GM23338 (cell line): ENCODE measurements at regions not wholly inside any gene's neighbourhood (a gene's known extent, or its start where the extent isn't known, plus 50 kb on each side); places are given as distances from the start of the nearest gene placed in this dataset.

Experiments
- ATAC-seq: fragments of 200-7000 bp; cut with Tn5 transposase; 3 replicates; pipeline ENCODE4 v1.9.1; 2020
- DNase-seq: peaks from one replicate; pipeline ENCODE4 v3.0.0-alpha.2; 2015; ENCODE audit warnings: low spot score
- H2AFZ ChIP-seq: fragments of 200-600 bp; sonication (generic); 2 replicates; pipeline ENCODE4 v1.8.0; 2016; ENCODE audit warnings: antibody characterized with exemption, mild to moderate bottlenecking, moderate library complexity
- H3F3A ChIP-seq: fragments of 200-600 bp; sonication (generic); replicated peaks from 2 replicates; pipeline ENCODE4 v1.8.0; 2017; ENCODE audit warnings: antibody characterized with exemption, mixed run types, low read depth
- H3K27ac ChIP-seq: fragments of 200-600 bp; sonication (generic); 2 replicates; pipeline ENCODE4 v1.6.1; 2016; ENCODE audit warnings: low read depth
- H3K27me3 ChIP-seq: fragments of 200-600 bp; sonication (generic); 2 replicates; pipeline ENCODE4 v1.8.0; 2016; ENCODE audit warnings: mild to moderate bottlenecking, mixed run types, moderate library complexity; ENCODE audit not compliant: insufficient read depth
- H3K36me3 ChIP-seq: fragments of 200-600 bp; sonication (generic); 2 replicates; pipeline ENCODE4 v1.8.0; 2016; ENCODE audit warnings: mild to moderate bottlenecking; ENCODE audit not compliant: insufficient read depth
- H3K4me1 ChIP-seq: fragments of 200-600 bp; sonication (generic); 2 replicates; pipeline ENCODE4 v1.8.0; 2016; ENCODE audit warnings: mild to moderate bottlenecking, moderate library complexity; ENCODE audit not compliant: insufficient read depth
- H3K4me2 ChIP-seq: fragments of 200-600 bp; sonication (generic); 2 replicates; pipeline ENCODE4 v1.7.1; 2017; ENCODE audit warnings: mixed run types
- H3K4me3 ChIP-seq: fragments of 200-600 bp; sonication (generic); 2 replicates; pipeline ENCODE4 v1.6.1; 2016; ENCODE audit warnings: mixed run types
- H3K79me2 ChIP-seq: fragments of 200-600 bp; sonication (generic); replicated peaks from 2 replicates; pipeline ENCODE4 v1.8.0; 2017; ENCODE audit warnings: mild to moderate bottlenecking; ENCODE audit not compliant: insufficient read depth
- H3K9me2 ChIP-seq: fragments of 200-600 bp; sonication (generic); 2 replicates; pipeline ENCODE4 v1.8.0; 2017; ENCODE audit not compliant: insufficient read depth
- H4K20me1 ChIP-seq: fragments of 200-600 bp; sonication (generic); replicated peaks from 2 replicates; pipeline ENCODE4 v1.8.0; 2017; ENCODE audit warnings: mild to moderate bottlenecking; ENCODE audit not compliant: insufficient read depth
- H3K27ac Mint-ChIP-seq: 2 replicates; pipeline ENCODE4 v1.8.0; 2020; ENCODE audit warnings: inconsistent platforms, mild to moderate bottlenecking, moderate library complexity, mixed read lengths
- H3K27me3 Mint-ChIP-seq: 3 replicates; pipeline ENCODE4 v1.8.0; 2022; ENCODE audit warnings: low read depth, mild to moderate bottlenecking, moderate library complexity, mixed read lengths, inconsistent platforms; ENCODE audit not compliant: insufficient read depth, poor library complexity
- H3K36me3 Mint-ChIP-seq: 3 replicates; pipeline ENCODE4 v1.8.0; 2021; ENCODE audit warnings: low read depth, mild to moderate bottlenecking, inconsistent platforms, moderate library complexity, mixed read lengths
- H3K4me1 Mint-ChIP-seq: 3 replicates; pipeline ENCODE4 v1.8.0; 2020; ENCODE audit warnings: mild to moderate bottlenecking, inconsistent platforms, mixed read lengths
- H3K4me3 Mint-ChIP-seq: 3 replicates; pipeline ENCODE4 v1.8.0; 2021; ENCODE audit warnings: moderate library complexity, mild to moderate bottlenecking, inconsistent platforms, mixed read lengths
- H3K9me3 Mint-ChIP-seq: 3 replicates; pipeline ENCODE4 v1.8.0; 2020; ENCODE audit warnings: moderate library complexity, mild to moderate bottlenecking, inconsistent platforms, mixed read lengths
- CREB1 ChIP-seq: fragments of 250-450 bp; sonication (Bioruptor Pico); IDR thresholded peaks from 2 replicates; pipeline ENCODE4 v1.5.0; 2020; ENCODE audit warnings: low read depth, mild to moderate bottlenecking, moderate library complexity
- CTCF ChIP-seq, 2 experiments: fragments of 200-600 bp in 1 of 2; sonication (generic) in 1 of 2; conservative IDR thresholded peaks; 2 replicates each; pipeline versions ENCODE4 v1.5.1 to v1.6.1; 2016 to 2017; ENCODE audit warnings: antibody characterized with exemption in 2 of 2, low read depth in 2 of 2, mild to moderate bottlenecking in 2 of 2, moderate library complexity in 1 of 2
- ETS1 ChIP-seq: IDR thresholded peaks from 2 replicates; pipeline ENCODE4 v1.6.1; 2016; ENCODE audit warnings: antibody characterized with exemption
- EZH2 ChIP-seq: fragments of 200-600 bp; sonication (generic); IDR thresholded peaks from one replicate; pipeline ENCODE4 v1.8.0; 2017; ENCODE audit warnings: antibody characterized with exemption, mild to moderate bottlenecking, low read depth; ENCODE audit not compliant: unreplicated experiment
- EZH2phosphoT487 ChIP-seq: fragments of 200-600 bp; sonication (generic); IDR thresholded peaks from one replicate; pipeline ENCODE4 v1.8.1; 2018; ENCODE audit warnings: antibody characterized with exemption; ENCODE audit not compliant: unreplicated experiment
- JUNB ChIP-seq: IDR thresholded peaks from one replicate; pipeline ENCODE4 v1.6.1; 2016; ENCODE audit warnings: antibody characterized with exemption; ENCODE audit not compliant: unreplicated experiment
- NANOG ChIP-seq: IDR thresholded peaks from 2 replicates; pipeline ENCODE4 v1.6.1; 2016; ENCODE audit warnings: antibody characterized with exemption, borderline replicate concordance
- POLR2AphosphoS5 ChIP-seq: IDR thresholded peaks from 2 replicates; pipeline ENCODE4 v1.6.1; 2016; ENCODE audit warnings: antibody characterized with exemption, low read depth
- REST ChIP-seq: IDR thresholded peaks from one replicate; pipeline ENCODE4 v1.6.1; 2018; ENCODE audit warnings: antibody characterized with exemption; ENCODE audit not compliant: unreplicated experiment
- STAT1 ChIP-seq: IDR thresholded peaks from one replicate; pipeline ENCODE4 v1.6.1; 2016; ENCODE audit warnings: antibody characterized with exemption; ENCODE audit not compliant: unreplicated experiment
- ZNF114 ChIP-seq: fragments of 250-450 bp; sonication (Bioruptor Pico); IDR thresholded peaks from 2 replicates; pipeline ENCODE4 v1.5.0; 2020; ENCODE audit warnings: mild to moderate bottlenecking, moderate library complexity
- ZNF331 ChIP-seq: fragments of 250-450 bp; sonication (Bioruptor Pico); IDR thresholded peaks from 2 replicates; pipeline ENCODE4 v1.5.0; 2020; ENCODE audit warnings: low read depth, mild to moderate bottlenecking, moderate library complexity
- ZNF462 ChIP-seq: fragments of 250-450 bp; sonication (Bioruptor Pico); IDR thresholded peaks from 2 replicates; pipeline ENCODE4 v1.5.0; 2020; ENCODE audit warnings: mild to moderate bottlenecking, moderate library complexity

GRCh38 chr10:128808921-128809440, 658.1 kb upstream of the MGMT start:
- Histone ChIP-seq H3K36me3 (no peaks in the 10 kb centered on the region), H2AFZ (no peak overlapping the region), H3K4me3 (no peak overlapping the region), H3K4me2 (no peak overlapping the region), H3K4me1 (no peaks in the 10 kb centered on the region), H4K20me1 (no peaks in the 10 kb centered on the region), H3K9me2 (peaks cover 6% of the 10 kb centered on the region; the same call in 1 of the 2 replicates), H3K27me3 (no peaks in the 10 kb centered on the region), H3K79me2 (no peaks in the 10 kb centered on the region), H3K27ac (no peak overlapping the region), H3F3A (no peaks in the 10 kb centered on the region)
- Mint-ChIP-seq H3K27ac (no peak overlapping the region), H3K27me3 (peaks cover 8% of the 10 kb centered on the region), H3K4me1 (peaks cover 4% of the 10 kb centered on the region), H3K36me3 (no peaks in the 10 kb centered on the region), H3K4me3 (no peak overlapping the region), H3K9me3 (no peaks in the 10 kb centered on the region)
- ATAC-seq: no peak
- DNase-seq: no peak
- TF ChIP-seq ETS1 (no peak), ZNF462 (no peak), ZNF331 (CRISPR knock-in tag) (no peak), JUNB (no peak), NANOG (no peak), CREB1 (CRISPR knock-in tag) (no peak), STAT1 (no peak), POLR2AphosphoS5 (no peak), EZH2phosphoT487 (no peak), CTCF (conservative IDR thresholded peaks at IDR 0.05; ENCODE audit: low read depth in 2 of 2) (no peak), EZH2 (no peak), ZNF114 (no peak), REST (no peak)
